Activated CD4-positive, alpha-beta T cell treated with anti-CD3 and anti-CD28 coated beads for 36 hours (primary cell): ENCODE measurements at regions not wholly inside any gene's neighbourhood (a gene's known extent, or its start where the extent isn't known, plus 50 kb on each side); places are given as distances from the start of the nearest gene placed in this dataset.

Experiments
- ATAC-seq: fragments of 200-7000 bp; cut with Tn5 transposase; one replicate; pipeline ENCODE4 v1.10.0; 2021; ENCODE audit warnings: mild to moderate bottlenecking, moderate library complexity
- CTCF ChIA-PET: fragments of 350-600 bp; sonication (Branson Sonifier 250); formaldehyde crosslinking; loops from one replicate; lab custom pipeline; 2021; ENCODE audit warnings: antibody characterized with exemption; lab: Charles Lee
- POLR2A ChIA-PET: fragments of 350-600 bp; sonication (Branson Sonifier 250); formaldehyde crosslinking; loops from one replicate; lab custom pipeline; 2021; ENCODE audit warnings: antibody characterized with exemption, inconsistent platforms; lab: Charles Lee
- DNase-seq: peaks from one replicate; pipeline ENCODE4 v3.0.0-alpha.2; 2020
- H3K27ac Mint-ChIP-seq: one replicate; pipeline ENCODE4 v1.8.0; 2021; ENCODE audit warnings: mixed read lengths
- H3K27me3 Mint-ChIP-seq: one replicate; pipeline ENCODE4 v1.8.0; 2021; ENCODE audit warnings: mixed read lengths
- H3K36me3 Mint-ChIP-seq: one replicate; pipeline ENCODE4 v1.8.0; 2021; ENCODE audit warnings: low read depth, mixed read lengths
- H3K4me1 Mint-ChIP-seq: one replicate; pipeline ENCODE4 v1.8.0; 2021; ENCODE audit warnings: mixed read lengths
- H3K4me3 Mint-ChIP-seq: one replicate; pipeline ENCODE4 v1.8.0; 2021; ENCODE audit warnings: mild to moderate bottlenecking, moderate library complexity, mixed read lengths
- H3K9me3 Mint-ChIP-seq: one replicate; pipeline ENCODE4 v1.8.0; 2021; ENCODE audit warnings: low read depth, mixed read lengths
- intact Hi-C, 2 experiments: fragments of 100-400 bp; cut with DNase I in 1 of 2; cut with micrococcal nuclease in 1 of 2; formaldehyde crosslinking; loops; one replicate each; pipeline versions ENCODE4 v1.14.2 to v1.15.1; 2022 to 2024; cut with DNase I, micrococcal nuclease

DNA sequence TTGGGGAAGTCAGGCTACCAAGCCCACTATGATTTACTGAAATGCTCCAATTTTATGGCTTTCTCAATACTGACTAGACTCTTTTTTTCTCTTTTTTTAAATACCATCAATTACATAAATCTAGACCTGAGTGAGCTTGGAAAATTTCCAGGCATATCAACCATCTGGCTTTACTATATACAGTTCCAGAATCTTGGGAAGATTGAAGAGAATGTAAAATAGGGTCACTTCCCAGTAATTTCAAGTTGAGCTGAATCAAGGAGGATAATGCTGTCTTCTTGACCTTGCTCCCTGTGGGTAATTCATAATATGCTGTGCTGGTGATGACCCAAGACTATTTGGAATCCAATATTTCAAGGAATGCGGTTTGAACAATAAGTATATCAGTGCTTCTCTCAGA is 108.1 kb downstream of the MAP3K21 start:
- Mint-ChIP-seq H3K9me3 (no peaks in the 10 kb centered on the region), H3K27ac (no peak overlapping the region), H3K36me3 (no peaks in the 10 kb centered on the region), H3K4me3 (no peak overlapping the region), H3K27me3 (peaks cover 24% of the 10 kb centered on the region), H3K4me1 (no peaks in the 10 kb centered on the region)
- no peak for DNase-seq
- CTCF ChIA-PET = no interaction called here
- ATAC-seq = no peak
- intact Hi-C loops = no loop called here
- POLR2A ChIA-PET = no interaction called here

DNA sequence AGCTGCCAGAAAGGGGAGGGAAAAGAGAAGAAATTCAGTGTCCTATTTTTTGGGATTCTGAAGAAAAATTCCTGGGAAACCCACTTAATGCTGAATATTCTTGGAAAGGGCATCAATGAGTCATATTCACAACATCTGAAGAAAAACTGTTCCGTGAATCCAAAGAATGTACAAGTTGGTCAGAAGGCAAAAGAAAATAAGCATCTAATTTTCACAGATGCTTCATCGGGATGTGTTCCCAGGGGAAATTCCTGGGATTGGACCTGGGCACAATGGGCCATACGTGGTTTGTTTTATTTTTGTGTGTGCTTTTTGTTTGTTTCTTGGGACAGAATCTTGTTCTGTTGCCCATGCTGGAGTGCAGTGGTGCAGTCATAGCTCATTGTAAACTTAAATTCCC is 112.2 kb downstream of the MAP3K21 start:
- Mint-ChIP-seq H3K36me3 (no peaks in the 10 kb centered on the region), H3K4me1 (no peaks in the 10 kb centered on the region), H3K27me3 (peaks cover 20% of the 10 kb centered on the region), H3K4me3 (no peak overlapping the region), H3K9me3 (no peaks in the 10 kb centered on the region), H3K27ac (no peak overlapping the region)
- ChIA-PET CTCF (interaction anchor here (0.7 to 3.9 kb wide), 9 partner anchors 10 to 627 kb away, joined by 3 to 25 read pairs (median 9); no protein-coding TSS in a partner anchor), POLR2A (no interaction called here)
- ATAC-seq = no peak
- intact Hi-C loops = loop anchor here (2.0 kb wide), 2 partner anchors 45 to 625 kb away; no protein-coding TSS in a partner anchor
- no peak for DNase-seq

DNA sequence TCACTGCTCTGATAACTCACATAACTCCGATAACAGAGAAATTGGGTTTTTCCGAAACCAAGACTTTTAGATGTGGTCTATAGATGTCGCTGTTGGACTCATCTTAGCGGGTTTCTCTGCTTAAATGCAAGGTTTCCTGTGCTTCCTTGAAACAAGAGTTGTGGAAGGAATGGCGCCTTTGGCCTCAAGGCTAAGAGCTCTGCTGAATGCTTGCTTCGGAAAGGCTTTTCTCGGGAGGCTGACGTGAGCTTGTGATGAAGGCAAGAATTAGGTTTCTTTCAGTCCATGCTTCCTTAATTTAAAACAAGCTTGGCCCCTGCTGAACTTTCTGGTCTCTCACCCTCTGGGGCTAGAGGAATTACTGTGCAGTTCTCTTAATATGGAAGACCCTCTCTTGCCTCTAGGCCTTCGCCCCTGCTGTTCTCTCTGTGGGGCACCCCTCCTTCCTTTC is 113.5 kb downstream of the MAP3K21 start:
- Mint-ChIP-seq H3K4me3 (no peak overlapping the region), H3K36me3 (no peaks in the 10 kb centered on the region), H3K27ac (no peak overlapping the region), H3K27me3 (peaks cover 14% of the 10 kb centered on the region), H3K9me3 (no peaks in the 10 kb centered on the region), H3K4me1 (no peaks in the 10 kb centered on the region)
- DNase-seq (peak; percentile 7), ATAC-seq (no peak)
- ChIA-PET POLR2A (no interaction called here), CTCF (interaction anchor here (0.7 to 3.9 kb wide), 32 partner anchors 11 to 674 kb away, joined by 3 to 25 read pairs (median 3); no protein-coding TSS in a partner anchor)
- intact Hi-C loops = loop anchor here (1.0 to 2.0 kb wide), 5 partner anchors 46 to 625 kb away; no protein-coding TSS in a partner anchor

DNA sequence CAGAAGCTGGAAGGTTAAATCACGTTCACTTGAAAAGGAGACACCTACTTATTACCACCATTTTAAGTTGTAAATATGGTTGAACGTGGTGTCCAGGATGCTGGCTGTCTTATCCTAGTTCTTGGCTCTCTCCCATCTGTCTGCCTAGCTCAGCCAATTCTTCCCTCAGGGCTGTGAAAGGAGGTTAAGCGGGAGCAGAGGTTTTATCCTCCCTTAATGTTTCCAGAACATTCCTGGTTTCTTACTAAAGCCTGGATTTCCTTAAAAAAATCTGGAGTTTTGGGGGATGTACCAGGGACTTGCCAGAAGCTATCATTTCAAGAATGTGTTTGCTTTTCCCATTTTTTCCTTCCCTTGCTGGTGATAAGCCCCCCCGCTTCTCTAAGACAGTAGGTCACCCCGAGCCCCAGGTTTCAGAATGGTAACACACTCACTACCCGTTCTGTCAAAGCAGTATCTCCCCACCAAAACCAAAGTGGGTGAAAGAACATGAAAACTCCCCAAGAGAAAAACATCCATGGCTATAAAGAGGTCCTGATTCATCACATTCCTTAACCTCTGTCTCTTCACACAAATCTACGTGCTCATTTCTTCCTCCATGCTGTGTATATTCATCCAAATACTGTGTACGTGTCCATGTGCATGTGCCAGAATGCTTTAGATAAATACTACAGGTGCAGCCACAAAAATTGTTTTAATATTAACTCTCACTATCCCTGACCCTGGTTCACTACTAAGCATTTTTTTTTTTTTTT is 114.7 kb downstream of the MAP3K21 start:
- ChIA-PET CTCF (interaction anchor here (0.6 to 3.9 kb wide), 13 partner anchors 13 to 624 kb away, joined by 3 to 25 read pairs (median 4); no protein-coding TSS in a partner anchor), POLR2A (no interaction called here)
- H3K27me3 Mint-ChIP-seq = peaks cover 14% of the 10 kb centered on the region
- DNase-seq = no peak
- intact Hi-C loops = no loop called here
- H3K27ac Mint-ChIP-seq = no peak overlapping the region
- H3K9me3 Mint-ChIP-seq = no peaks in the 10 kb centered on the region
- no peak overlapping the region for H3K4me3 Mint-ChIP-seq
- no peaks in the 10 kb centered on the region for H3K4me1 Mint-ChIP-seq
- no peak for ATAC-seq
- no peaks in the 10 kb centered on the region for H3K36me3 Mint-ChIP-seq

DNA sequence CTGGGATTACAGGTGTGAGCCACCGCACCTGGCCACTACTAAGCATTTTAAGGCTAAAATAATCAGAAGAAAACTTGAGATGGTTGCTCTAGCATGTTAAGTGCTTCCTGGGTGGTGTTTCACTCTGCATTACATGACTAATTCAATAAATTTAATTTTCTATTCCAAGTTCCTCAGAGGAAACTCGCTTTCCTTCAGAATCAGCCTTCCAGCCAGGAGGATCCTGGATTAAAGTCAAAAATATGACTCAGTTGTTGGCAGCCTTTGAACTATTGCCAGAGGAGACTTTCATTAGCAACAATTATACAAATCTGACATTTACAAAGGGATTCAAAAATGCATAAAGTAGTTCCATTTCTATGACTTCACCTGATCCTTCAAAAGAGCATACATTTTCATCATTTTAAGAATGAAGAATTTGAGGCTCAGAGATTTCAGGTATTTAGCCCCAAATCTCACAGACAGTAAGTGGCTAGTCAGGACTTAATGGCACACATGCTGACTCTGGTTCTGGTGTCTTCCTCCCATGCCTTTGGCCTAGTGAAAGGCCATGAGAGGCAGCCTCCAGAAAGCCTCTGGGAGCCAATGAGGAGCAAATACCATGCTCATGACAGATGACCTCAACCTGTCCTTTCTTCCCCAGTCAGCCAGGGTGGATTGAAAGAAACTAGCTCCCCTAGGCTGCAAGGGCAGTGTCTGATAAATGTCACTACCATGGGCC is 115.7 kb downstream of the MAP3K21 start:
- CTCF ChIA-PET = no interaction called here
- intact Hi-C loops = no loop called here
- ATAC-seq (no peak), DNase-seq (no peak)
- no peaks in the 10 kb centered on the region for H3K4me1 Mint-ChIP-seq
- no peaks in the 10 kb centered on the region for H3K36me3 Mint-ChIP-seq
- H3K27ac Mint-ChIP-seq = no peak overlapping the region
- no peaks in the 10 kb centered on the region for H3K9me3 Mint-ChIP-seq
- peaks cover 14% of the 10 kb centered on the region for H3K27me3 Mint-ChIP-seq
- H3K4me3 Mint-ChIP-seq = no peak overlapping the region
- POLR2A ChIA-PET = no interaction called here

DNA sequence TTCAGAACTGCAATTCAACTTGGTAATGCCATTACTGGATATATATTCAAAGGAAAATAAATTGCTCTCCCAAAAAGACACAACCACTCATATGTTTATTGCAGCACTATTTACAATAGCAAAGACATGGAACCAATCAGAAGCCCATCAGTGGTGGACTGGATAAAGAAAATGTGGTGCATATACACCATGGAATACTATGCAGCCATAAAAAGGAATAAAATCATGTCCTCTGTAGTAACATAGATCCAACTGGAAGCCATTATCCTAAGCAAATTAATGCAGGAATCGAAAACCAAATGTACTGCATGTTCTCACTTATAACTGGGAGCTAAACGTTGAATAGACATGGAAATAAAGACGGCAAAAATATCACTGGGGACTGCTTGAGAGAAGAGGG is 117.0 kb downstream of the MAP3K21 start:
- no peaks in the 10 kb centered on the region for H3K36me3 Mint-ChIP-seq
- no peaks in the 10 kb centered on the region for H3K9me3 Mint-ChIP-seq
- ChIA-PET CTCF (no interaction called here), POLR2A (no interaction called here)
- intact Hi-C loops = no loop called here
- no peak overlapping the region for H3K4me3 Mint-ChIP-seq
- H3K27me3 Mint-ChIP-seq = peaks cover 14% of the 10 kb centered on the region
- ATAC-seq (no peak), DNase-seq (no peak)
- H3K4me1 Mint-ChIP-seq = no peaks in the 10 kb centered on the region
- no peak overlapping the region for H3K27ac Mint-ChIP-seq

DNA sequence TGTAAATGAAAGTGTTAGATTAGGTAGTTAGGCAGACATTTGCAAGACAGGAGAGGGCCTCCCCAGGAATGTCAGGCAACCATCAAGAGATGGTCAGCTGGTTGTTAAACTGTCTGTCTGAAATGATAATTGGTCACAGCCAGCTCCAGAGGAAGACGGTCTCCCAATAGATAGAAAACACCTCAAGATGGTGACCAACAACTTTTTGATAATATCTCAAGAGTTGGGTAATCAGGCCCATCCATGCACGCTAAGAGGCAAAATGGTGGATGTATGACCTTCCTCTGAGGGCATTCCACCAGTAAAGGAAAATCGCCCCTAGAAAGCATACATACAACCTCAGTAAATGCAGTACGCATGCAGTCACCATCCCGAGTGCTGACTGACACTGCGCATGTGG is 118.2 kb downstream of the MAP3K21 start:
- H3K9me3 Mint-ChIP-seq = no peaks in the 10 kb centered on the region
- CTCF ChIA-PET = no interaction called here
- intact Hi-C loops = no loop called here
- no peak for ATAC-seq
- POLR2A ChIA-PET = no interaction called here
- H3K27ac Mint-ChIP-seq = no peak overlapping the region
- H3K27me3 Mint-ChIP-seq = peaks cover 12% of the 10 kb centered on the region
- H3K36me3 Mint-ChIP-seq = no peaks in the 10 kb centered on the region
- H3K4me3 Mint-ChIP-seq = no peak overlapping the region
- no peaks in the 10 kb centered on the region for H3K4me1 Mint-ChIP-seq
- no peak for DNase-seq

DNA sequence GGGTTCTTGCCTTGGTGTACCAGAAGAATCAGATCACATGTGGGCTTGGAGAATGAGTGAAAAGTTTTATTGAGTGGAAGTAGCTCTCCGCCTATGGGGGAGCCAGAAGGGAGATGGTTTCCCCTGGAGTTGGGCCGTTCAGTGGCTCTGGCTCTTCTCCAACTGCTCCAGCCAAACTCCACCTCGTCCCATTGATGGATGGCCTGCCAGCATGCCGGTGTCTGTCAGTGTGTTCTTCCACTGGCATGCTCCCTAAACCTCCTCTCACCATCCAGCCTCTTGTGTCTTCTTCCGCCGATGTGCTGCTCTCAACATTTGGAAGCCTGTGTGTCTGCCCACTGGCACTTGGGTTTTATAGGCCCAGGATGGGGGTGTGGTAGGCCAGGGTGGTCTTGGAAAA is 119.4 kb downstream of the MAP3K21 start:
- ChIA-PET CTCF (no interaction called here), POLR2A (no interaction called here)
- Mint-ChIP-seq H3K27ac (no peak overlapping the region), H3K4me1 (no peaks in the 10 kb centered on the region), H3K4me3 (no peak overlapping the region), H3K36me3 (no peaks in the 10 kb centered on the region), H3K9me3 (no peaks in the 10 kb centered on the region), H3K27me3 (peaks cover 8% of the 10 kb centered on the region)
- no peak for DNase-seq
- intact Hi-C loops = no loop called here
- ATAC-seq = no peak

DNA sequence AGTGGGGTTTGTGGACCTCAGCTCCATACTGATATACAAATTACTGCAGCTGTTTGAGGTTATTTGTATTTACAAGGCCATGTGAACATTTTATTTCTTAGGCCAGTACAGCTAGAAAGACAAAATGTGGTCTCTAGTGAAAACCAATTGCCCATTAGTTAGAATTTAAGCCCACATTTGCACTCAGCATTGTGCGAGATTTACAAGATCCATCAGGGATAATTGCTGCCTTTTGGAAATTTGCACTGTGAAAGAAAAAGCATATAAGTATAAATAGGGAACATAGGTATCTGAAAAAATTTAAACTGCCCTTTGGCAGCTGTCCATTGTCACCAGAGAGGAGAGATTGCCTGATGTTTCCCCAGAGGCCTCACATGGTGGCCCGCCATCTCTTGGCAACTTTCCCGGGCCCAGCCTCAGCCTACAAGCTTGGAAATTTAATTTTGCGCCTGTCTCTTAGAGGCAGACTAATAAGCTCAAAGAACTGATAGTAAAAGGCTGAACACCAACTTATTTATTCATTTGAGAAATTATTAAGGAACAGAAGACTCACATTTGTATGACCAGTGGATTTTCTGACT is 120.7 kb downstream of the MAP3K21 start:
- POLR2A ChIA-PET = no interaction called here
- no peaks in the 10 kb centered on the region for H3K9me3 Mint-ChIP-seq
- DNase-seq (no peak), ATAC-seq (no peak)
- intact Hi-C loops = no loop called here
- peaks cover 5% of the 10 kb centered on the region for H3K27me3 Mint-ChIP-seq
- H3K4me1 Mint-ChIP-seq = no peaks in the 10 kb centered on the region
- H3K36me3 Mint-ChIP-seq = no peaks in the 10 kb centered on the region
- no peak overlapping the region for H3K27ac Mint-ChIP-seq
- CTCF ChIA-PET = interaction anchor here (0.9 kb wide), 1 partner anchor 10 kb away, joined by 3 read pairs; no protein-coding TSS in a partner anchor
- H3K4me3 Mint-ChIP-seq = no peak overlapping the region

DNA sequence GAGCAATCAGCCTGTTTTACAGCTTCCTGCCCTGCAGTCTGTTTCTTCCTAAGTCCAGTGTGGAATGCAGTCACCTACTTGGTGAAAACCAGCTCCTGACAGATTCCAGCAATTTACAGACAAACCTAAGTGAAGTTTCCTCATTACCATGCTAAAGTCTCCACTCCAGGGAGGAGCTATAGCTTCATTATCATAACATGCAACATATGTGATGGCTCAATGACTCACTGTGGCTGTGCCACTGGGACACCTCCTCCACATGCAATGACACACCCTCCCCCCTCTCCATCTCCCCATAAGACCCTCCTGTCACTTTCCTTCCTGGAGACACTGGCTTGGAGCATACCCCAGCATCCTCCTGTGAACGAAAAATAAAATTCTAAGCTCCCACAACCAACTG is 125.2 kb downstream of the MAP3K21 start:
- CTCF ChIA-PET = no interaction called here
- H3K4me3 Mint-ChIP-seq = no peak overlapping the region
- POLR2A ChIA-PET = no interaction called here
- peaks cover 4% of the 10 kb centered on the region for H3K27me3 Mint-ChIP-seq
- H3K9me3 Mint-ChIP-seq = no peaks in the 10 kb centered on the region
- H3K4me1 Mint-ChIP-seq = no peaks in the 10 kb centered on the region
- intact Hi-C loops = no loop called here
- no peak for ATAC-seq
- DNase-seq = no peak
- H3K27ac Mint-ChIP-seq = no peak overlapping the region
- H3K36me3 Mint-ChIP-seq = no peaks in the 10 kb centered on the region

DNA sequence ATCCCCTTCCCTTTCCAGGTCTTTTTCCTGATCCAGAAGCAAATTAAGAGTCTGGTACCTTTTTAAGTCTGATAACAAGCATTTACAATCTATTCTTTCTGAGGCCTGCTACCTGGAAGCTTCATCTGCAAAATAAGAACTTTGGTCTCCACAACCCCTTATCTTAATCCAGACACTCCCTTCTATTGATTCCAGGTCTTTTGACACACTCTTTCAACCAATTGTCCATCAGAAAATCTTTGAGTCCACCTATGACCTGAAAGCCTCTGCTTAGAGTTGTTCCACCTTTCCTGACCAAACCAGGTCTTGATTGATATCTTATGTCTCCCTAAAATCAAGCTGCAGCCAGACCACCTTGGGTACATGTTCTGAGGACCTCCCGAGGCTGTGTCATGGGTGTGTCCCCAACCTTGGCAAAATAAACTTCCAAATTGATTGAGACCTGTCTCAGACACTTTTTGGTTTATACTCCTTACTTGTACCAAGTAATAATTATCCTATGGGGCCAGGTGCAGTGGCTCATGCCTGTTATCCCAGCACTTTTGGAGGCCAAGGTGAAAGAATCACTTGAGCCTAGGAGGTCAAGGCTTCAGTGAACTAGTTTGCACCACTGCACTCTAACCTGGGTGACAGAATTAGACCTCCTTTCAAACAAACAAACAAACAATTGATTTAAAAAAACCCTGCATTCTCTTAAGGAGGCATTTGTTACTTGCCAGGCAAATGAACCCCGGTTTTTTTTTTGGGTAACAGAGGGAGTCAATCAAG is 126.1 kb downstream of the MAP3K21 start:
- no peak for ATAC-seq
- Mint-ChIP-seq H3K27ac (no peak overlapping the region), H3K36me3 (no peaks in the 10 kb centered on the region), H3K4me1 (no peaks in the 10 kb centered on the region), H3K27me3 (peaks cover 4% of the 10 kb centered on the region), H3K9me3 (no peaks in the 10 kb centered on the region), H3K4me3 (no peak overlapping the region)
- intact Hi-C loops = no loop called here
- no peak for DNase-seq
- ChIA-PET CTCF (no interaction called here), POLR2A (no interaction called here)
